Mesodermal cell (in vitro differentiated cells): ENCODE measurements at regions not wholly inside any gene's neighbourhood (a gene's known extent, or its start where the extent isn't known, plus 50 kb on each side); places are given as distances from the start of the nearest gene placed in this dataset.

ENCODE experiments used
- H3K27ac ChIP-seq: 2 replicates; pipeline ENCODE4 v1.7.0; 2013; ENCODE audit warnings: mild to moderate bottlenecking, low read depth, low read length, moderate library complexity; ENCODE audit not compliant: severe bottlenecking
- H3K36me3 ChIP-seq: 2 replicates; pipeline ENCODE4 v1.7.1; 2013; ENCODE audit warnings: mild to moderate bottlenecking, low read length, moderate library complexity; ENCODE audit not compliant: control insufficient read depth, insufficient read depth
- H3K4me1 ChIP-seq: one replicate; pipeline ENCODE4 v1.7.1; 2013; ENCODE audit warnings: mild to moderate bottlenecking, low read length; ENCODE audit not compliant: insufficient read depth, control insufficient read depth, poor library complexity, severe bottlenecking
- H3K4me3 ChIP-seq: 2 replicates; pipeline ENCODE4 v1.7.0; 2013; ENCODE audit warnings: low read length, control low read depth, mild to moderate bottlenecking; ENCODE audit not compliant: insufficient read depth, poor library complexity, severe bottlenecking; ENCODE audit errors: extremely low read depth
- H3K9me3 ChIP-seq: 2 replicates; pipeline ENCODE4 v1.7.1; 2013; ENCODE audit warnings: mild to moderate bottlenecking, low read length, moderate library complexity; ENCODE audit not compliant: control insufficient read depth
- WGBS, 2 experiments: methylation state at CpG; one replicate each; pipeline ENCODE4 v1.1.5; 2013; ENCODE audit warnings: missing lambda C conversion rate in 2 of 2; ENCODE audit not compliant: insufficient coverage in 2 of 2; 5-methylcytosine and 5-hydroxymethylcytosine counted together

- WGBS, 2 experiments = 60 to 90% methylated on average over 1 to 3 of the region's 6 CpGs
- no peak overlapping the region for H3K27ac ChIP-seq
- no peak overlapping the region for H3K4me3 ChIP-seq
- no peaks in the 10 kb centered on the region for H3K36me3 ChIP-seq
- H3K4me1 ChIP-seq = peaks cover 10% of the 10 kb centered on the region
- H3K9me3 ChIP-seq = no peaks in the 10 kb centered on the region
Measured at GRCh38 chr4:30429813-30430761, 290.1 kb upstream of the PCDH7 start.

- WGBS, 2 experiments = 83% methylated on average over 1 of the region's 2 CpGs; no CpG with 5 or more reads in 1 of the 2 experiments
- H3K27ac ChIP-seq = no peak overlapping the region
- no peaks in the 10 kb centered on the region for H3K9me3 ChIP-seq
- peaks cover 10% of the 10 kb centered on the region for H3K4me1 ChIP-seq
- no peaks in the 10 kb centered on the region for H3K36me3 ChIP-seq
- H3K4me3 ChIP-seq = no peak overlapping the region
Measured at GRCh38 chr4:30434656-30435055, 285.5 kb upstream of the PCDH7 start.

- Histone ChIP-seq H3K4me3 (no peak overlapping the region), H3K4me1 (no peaks in the 10 kb centered on the region), H3K9me3 (no peaks in the 10 kb centered on the region), H3K27ac (no peak overlapping the region), H3K36me3 (no peaks in the 10 kb centered on the region)
- WGBS, 2 experiments = no CpG with 5 or more reads among the region's 1 CpG
Measured at GRCh38 chr4:30436394-30436793, 283.8 kb upstream of the PCDH7 start.

GRCh38 chr4:30437316-30437715, 282.9 kb upstream of the PCDH7 start:
- Histone ChIP-seq H3K4me3 (no peak overlapping the region), H3K36me3 (no peaks in the 10 kb centered on the region), H3K27ac (no peak overlapping the region), H3K9me3 (no peaks in the 10 kb centered on the region), H3K4me1 (no peaks in the 10 kb centered on the region)
- 69 to 100% methylated on average over 2 of the region's 3 CpGs for WGBS, 2 experiments

- no peaks in the 10 kb centered on the region for H3K9me3 ChIP-seq
- H3K27ac ChIP-seq = no peak overlapping the region
- no peak overlapping the region for H3K4me3 ChIP-seq
- H3K4me1 ChIP-seq = no peaks in the 10 kb centered on the region
- H3K36me3 ChIP-seq = no peaks in the 10 kb centered on the region
- 26 to 32% methylated on average over 2 of the region's 2 CpGs for WGBS, 2 experiments
Measured at GRCh38 chr4:30443289-30443688, 276.9 kb upstream of the PCDH7 start.

- H3K9me3 ChIP-seq = no peaks in the 10 kb centered on the region
Measured at GRCh38 chr4:30450474-30450873, 269.7 kb upstream of the PCDH7 start.

GRCh38 chr4:30454504-30454903, 265.7 kb upstream of the PCDH7 start:
- WGBS, 2 experiments = 86 to 100% methylated on average over 1 of the region's 1 CpG
- Histone ChIP-seq H3K4me1 (no peaks in the 10 kb centered on the region), H3K27ac (no peak overlapping the region), H3K36me3 (no peaks in the 10 kb centered on the region), H3K9me3 (no peaks in the 10 kb centered on the region), H3K4me3 (no peak overlapping the region)

More at GRCh38 chr4:30450474-30450873, 269.7 kb upstream of the PCDH7 start:
- H3K4me1 ChIP-seq = no peaks in the 10 kb centered on the region
- no peak overlapping the region for H3K27ac ChIP-seq
- H3K36me3 ChIP-seq = no peaks in the 10 kb centered on the region
- H3K4me3 ChIP-seq = no peak overlapping the region

GRCh38 chr4:30456716-30457115, 263.5 kb upstream of the PCDH7 start:
- no peak overlapping the region for H3K27ac ChIP-seq
- no peak overlapping the region for H3K4me3 ChIP-seq
- H3K4me1 ChIP-seq = no peaks in the 10 kb centered on the region
- no peaks in the 10 kb centered on the region for H3K9me3 ChIP-seq
- no peaks in the 10 kb centered on the region for H3K36me3 ChIP-seq
- 100% methylated on average over 3 of the region's 4 CpGs for WGBS, 2 experiments

- Histone ChIP-seq H3K36me3 (no peaks in the 10 kb centered on the region), H3K4me1 (no peaks in the 10 kb centered on the region), H3K4me3 (no peak overlapping the region), H3K9me3 (no peaks in the 10 kb centered on the region), H3K27ac (no peak overlapping the region)
- WGBS, 2 experiments = 56 to 77% methylated on average over 1 of the region's 3 CpGs
Measured at GRCh38 chr4:30460818-30461217, 259.4 kb upstream of the PCDH7 start.

- Histone ChIP-seq H3K36me3 (no peaks in the 10 kb centered on the region), H3K27ac (no peak overlapping the region), H3K9me3 (no peaks in the 10 kb centered on the region), H3K4me1 (no peaks in the 10 kb centered on the region), H3K4me3 (no peak overlapping the region)
- WGBS, 2 experiments = 70 to 80% methylated on average over 1 to 2 of the region's 5 CpGs
Measured at GRCh38 chr4:30461218-30461617, 259.0 kb upstream of the PCDH7 start.

- Histone ChIP-seq H3K4me3 (no peak overlapping the region), H3K36me3 (no peaks in the 10 kb centered on the region), H3K9me3 (no peaks in the 10 kb centered on the region), H3K27ac (no peak overlapping the region), H3K4me1 (no peaks in the 10 kb centered on the region)
- no CpG with 5 or more reads among the region's 6 CpGs for WGBS, 2 experiments
Measured at GRCh38 chr4:30462445-30463090, 257.6 kb upstream of the PCDH7 start.
